ENCODE measurements at regions not wholly inside any gene's neighbourhood (a gene's known extent, or its start where the extent isn't known, plus 50 kb on each side); places are given as distances from the start of the nearest gene placed in this dataset.

- H3K4me2 ChIP-seq = peak overlapping the region; percentile 50; the same call in 1 of the 2 replicates
- H3K27ac ChIP-seq (ENCODE audit: low read depth in 2 of 2, low read length in 1 of 2) = peak overlapping the region in 1 of 2 experiments; percentile 67; a peak in 1 of 4 replicates
- no peaks in the 10 kb centered on the region for H3K36me3 ChIP-seq (replicated peaks in 1 of 2; ENCODE audit: control insufficient read depth in 1 of 2, insufficient read depth in 2 of 2, low read length in 1 of 2)
- H4K20me1 ChIP-seq (ENCODE audit: insufficient read depth) = no peaks in the 10 kb centered on the region
- no peak overlapping the region for H2AFZ ChIP-seq (ENCODE audit: low read depth)
- no peak overlapping the region for H3K9ac ChIP-seq
- no peak for TF ChIP-seq ELF1 (IDR thresholded peaks at IDR 0.05)
- TF ChIP-seq, protein P1, sequence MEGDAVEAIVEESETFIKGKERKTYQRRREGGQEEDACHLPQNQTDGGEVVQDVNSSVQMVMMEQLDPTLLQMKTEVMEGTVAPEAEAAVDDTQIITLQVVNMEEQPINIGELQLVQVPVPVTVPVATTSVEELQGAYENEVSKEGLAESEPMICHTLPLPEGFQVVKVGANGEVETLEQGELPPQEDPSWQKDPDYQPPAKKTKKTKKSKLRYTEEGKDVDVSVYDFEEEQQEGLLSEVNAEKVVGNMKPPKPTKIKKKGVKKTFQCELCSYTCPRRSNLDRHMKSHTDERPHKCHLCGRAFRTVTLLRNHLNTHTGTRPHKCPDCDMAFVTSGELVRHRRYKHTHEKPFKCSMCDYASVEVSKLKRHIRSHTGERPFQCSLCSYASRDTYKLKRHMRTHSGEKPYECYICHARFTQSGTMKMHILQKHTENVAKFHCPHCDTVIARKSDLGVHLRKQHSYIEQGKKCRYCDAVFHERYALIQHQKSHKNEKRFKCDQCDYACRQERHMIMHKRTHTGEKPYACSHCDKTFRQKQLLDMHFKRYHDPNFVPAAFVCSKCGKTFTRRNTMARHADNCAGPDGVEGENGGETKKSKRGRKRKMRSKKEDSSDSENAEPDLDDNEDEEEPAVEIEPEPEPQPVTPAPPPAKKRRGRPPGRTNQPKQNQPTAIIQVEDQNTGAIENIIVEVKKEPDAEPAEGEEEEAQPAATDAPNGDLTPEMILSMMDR (IDR thresholded peaks at IDR 0.05) = peak; percentile 25; the same call in 1 of the 2 replicates
- no peak for TF ChIP-seq SMC3 (IDR thresholded peaks at IDR 0.05; ENCODE audit: low read depth, low read length)
- TF ChIP-seq CHD2 (IDR thresholded peaks at IDR 0.05; ENCODE audit: low read length, partially characterized antibody) = peak; percentile 71
- CTCF ChIA-PET = interaction anchor here (0.8 to 2.3 kb wide), 6 partner anchors 23 to 92 kb away, joined by 3 to 12 read pairs (median 5); no protein-coding TSS in a partner anchor
- no peaks in the 10 kb centered on the region for H3K79me2 ChIP-seq (ENCODE audit: insufficient read depth)
- no peaks in the 10 kb centered on the region for H3F3A ChIP-seq (replicated peaks; ENCODE audit: insufficient read depth)
- 8% methylated on average over 31 of the region's 50 CpGs for WGBS (ENCODE audit: low lambda C conversion rate)
- POLR2A ChIA-PET = no interaction called here
- no peaks in the 10 kb centered on the region for H3K9me3 ChIP-seq
- peak overlapping the region; percentile 37 to 46; a peak in 3 of 4 replicates for H3K4me3 ChIP-seq (ENCODE audit: low read depth in 2 of 2, low read length in 1 of 2)
- H3K9me2 ChIP-seq = no peaks in the 10 kb centered on the region
- no peaks in the 10 kb centered on the region for H3K27me3 ChIP-seq (ENCODE audit: insufficient read depth)
- DNase-seq = peak; percentile 73
- H3K4me1 ChIP-seq (ENCODE audit: control insufficient read depth in 1 of 2, insufficient read depth in 2 of 2, low read depth in 1 of 2, low read length in 1 of 2) = no peaks in the 10 kb centered on the region; a peak in 1 of 4 replicates
Measured at GRCh38 chrX:51395810-51396728, 63.4 kb downstream of the NUDT10 start.

DNA sequence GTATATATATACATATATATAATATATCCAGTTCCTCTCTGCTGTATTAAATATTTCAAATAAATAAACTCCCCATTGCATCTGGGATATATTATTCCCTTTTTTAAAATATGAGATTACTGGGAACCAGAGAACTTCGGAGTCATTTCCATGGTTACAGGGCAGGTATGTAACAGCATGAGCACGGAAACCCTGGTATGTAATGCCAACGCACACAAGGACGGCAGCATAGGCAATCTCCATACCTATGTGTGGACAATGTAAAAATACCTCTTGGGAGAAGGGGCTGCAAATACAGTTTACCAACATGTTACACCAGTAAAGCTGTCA, 62.8 kb downstream of the NUDT10 start:
- CTCF ChIA-PET = interaction anchor here (1.0 to 1.2 kb wide), 3 partner anchors 22 to 59 kb away, joined by 3 to 6 read pairs (median 4); no protein-coding TSS in a partner anchor
- no peak overlapping the region; a peak in 1 of 4 replicates for H3K27ac ChIP-seq (ENCODE audit: low read depth in 2 of 2, low read length in 1 of 2)
- H3K4me2 ChIP-seq = no peak overlapping the region
- no peaks in the 10 kb centered on the region for H3K79me2 ChIP-seq (ENCODE audit: insufficient read depth)
- no peaks in the 10 kb centered on the region for H3K27me3 ChIP-seq (ENCODE audit: insufficient read depth)
- no peaks in the 10 kb centered on the region for H3K9me2 ChIP-seq
- H3K4me3 ChIP-seq (ENCODE audit: low read depth in 2 of 2, low read length in 1 of 2) = peak overlapping the region; percentile 37 to 46; a peak in 3 of 4 replicates
- no peak overlapping the region for H2AFZ ChIP-seq (ENCODE audit: low read depth)
- POLR2A ChIA-PET = no interaction called here
- H3F3A ChIP-seq (replicated peaks; ENCODE audit: insufficient read depth) = no peaks in the 10 kb centered on the region
- no peaks in the 10 kb centered on the region; a peak in 1 of 4 replicates for H3K4me1 ChIP-seq (ENCODE audit: control insufficient read depth in 1 of 2, insufficient read depth in 2 of 2, low read depth in 1 of 2, low read length in 1 of 2)
- no peak for DNase-seq
- H4K20me1 ChIP-seq (ENCODE audit: insufficient read depth) = no peaks in the 10 kb centered on the region
- WGBS (ENCODE audit: low lambda C conversion rate) = 14% methylated on average over 4 of the region's 4 CpGs
- TF ChIP-seq RXRA (IDR thresholded peaks at IDR 0.05; ENCODE audit: borderline replicate concordance, low read depth) = no peak
- no peak for TF ChIP-seq EP300 (IDR thresholded peaks at IDR 0.05; ENCODE audit: borderline replicate concordance in 1 of 2, low read depth in 1 of 2, low read length in 1 of 2)
- TF ChIP-seq ELF1 (IDR thresholded peaks at IDR 0.05) = no peak
- TF ChIP-seq PBX3 (IDR thresholded peaks at IDR 0.05) = no peak
- TF ChIP-seq FOXJ3 (CRISPR knock-in tag; IDR thresholded peaks at IDR 0.05) = no peak
- TF ChIP-seq, protein P2, sequence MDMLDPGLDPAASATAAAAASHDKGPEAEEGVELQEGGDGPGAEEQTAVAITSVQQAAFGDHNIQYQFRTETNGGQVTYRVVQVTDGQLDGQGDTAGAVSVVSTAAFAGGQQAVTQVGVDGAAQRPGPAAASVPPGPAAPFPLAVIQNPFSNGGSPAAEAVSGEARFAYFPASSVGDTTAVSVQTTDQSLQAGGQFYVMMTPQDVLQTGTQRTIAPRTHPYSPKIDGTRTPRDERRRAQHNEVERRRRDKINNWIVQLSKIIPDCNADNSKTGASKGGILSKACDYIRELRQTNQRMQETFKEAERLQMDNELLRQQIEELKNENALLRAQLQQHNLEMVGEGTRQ (IDR thresholded peaks at IDR 0.05; ENCODE audit: borderline replicate concordance, low read depth, low read length) = no peak
- no peak for TF ChIP-seq GABPA (IDR thresholded peaks at IDR 0.05; ENCODE audit: low read depth)
- no peaks in the 10 kb centered on the region for H3K36me3 ChIP-seq (replicated peaks in 1 of 2; ENCODE audit: control insufficient read depth in 1 of 2, insufficient read depth in 2 of 2, low read length in 1 of 2)
- H3K9ac ChIP-seq = no peak overlapping the region
- H3K9me3 ChIP-seq = no peaks in the 10 kb centered on the region

Measured in SK-N-SH (cell line).